IMR-90 (cell line): ENCODE measurements at regions not wholly inside any gene's neighbourhood (a gene's known extent, or its start where the extent isn't known, plus 50 kb on each side); places are given as distances from the start of the nearest gene placed in this dataset.

Experiments
- ATAC-seq: fragments of 200-7000 bp; cut with Tn5 transposase; 2 replicates; pipeline ENCODE4 v1.9.1; 2020; ENCODE audit warnings: low read depth, mild to moderate bottlenecking, moderate library complexity
- BruUV-seq: library from RNA; stranded (reverse); fragments of 400-500 nt; replicated peaks from 2 replicates; lab custom pipeline; 2021; lab: Mats Ljungman, UMichigan
- CTCF ChIA-PET: fragments of 300-600 bp; formaldehyde crosslinking; extraction: SDS; loops from one replicate; lab custom pipeline; 2021; ENCODE audit warnings: antibody characterized with exemption; lab: Yijun Ruan, JAX
- POLR2A ChIA-PET: fragments of 300-600 bp; sonication (Branson Sonifier 250); formaldehyde crosslinking; loops from one replicate; lab custom pipeline; 2022; ENCODE audit warnings: antibody characterized with exemption; ENCODE audit not compliant: unreplicated experiment; lab: Charles Lee
- DNase-seq: peaks from one replicate; pipeline ENCODE4 v3.0.0; 2013
- H2AFZ ChIP-seq: replicated peaks from 2 replicates; pipeline ENCODE3; 2013; ENCODE audit warnings: low read length, mild to moderate bottlenecking; ENCODE audit not compliant: poor library complexity
- H2AK5ac ChIP-seq: 2 replicates; pipeline ENCODE4 v1.6.1; 2013; ENCODE audit warnings: low read depth, low read length, inconsistent platforms
- H2AK9ac ChIP-seq: replicated peaks from 2 replicates; pipeline ENCODE3; 2013; ENCODE audit warnings: mild to moderate bottlenecking, low read depth, low read length, moderate library complexity; ENCODE audit not compliant: poor library complexity
- H2BK120ac ChIP-seq: 2 replicates; pipeline ENCODE4 v1.6.1; 2013; ENCODE audit warnings: low read depth, low read length, inconsistent platforms
- H2BK15ac ChIP-seq: 3 replicates; pipeline ENCODE4 v1.6.1; 2013; ENCODE audit warnings: low read depth, low read length, inconsistent platforms
- H2BK20ac ChIP-seq: 2 replicates; pipeline ENCODE4 v1.6.1; 2013; ENCODE audit warnings: low read depth, mild to moderate bottlenecking, inconsistent platforms, low read length, moderate library complexity
- H2BK5ac ChIP-seq: 2 replicates; pipeline ENCODE4 v1.6.1; 2013; ENCODE audit warnings: mild to moderate bottlenecking, low read depth, low read length, inconsistent platforms; ENCODE audit not compliant: poor library complexity, severe bottlenecking
- H3K14ac ChIP-seq: replicated peaks from 2 replicates; pipeline ENCODE4 v1.6.1; 2013; ENCODE audit warnings: low read depth, low read length, inconsistent platforms
- H3K18ac ChIP-seq: 2 replicates; pipeline ENCODE4 v1.6.1; 2013; ENCODE audit warnings: low read depth, low read length, control low read depth
- H3K23ac ChIP-seq: 2 replicates; pipeline ENCODE4 v1.6.1; 2013; ENCODE audit warnings: low read depth, low read length, inconsistent platforms
- H3K27ac ChIP-seq: 2 replicates; pipeline ENCODE4 v1.5.1; 2013; ENCODE audit warnings: mild to moderate bottlenecking, control low read depth, low read length; ENCODE audit not compliant: insufficient read depth
- H3K27me3 ChIP-seq: 2 replicates; pipeline ENCODE4 v1.6.1; 2013; ENCODE audit warnings: low read length; ENCODE audit not compliant: control insufficient read depth, insufficient read depth
- H3K36me3 ChIP-seq: 2 replicates; pipeline ENCODE4 v1.6.1; 2013; ENCODE audit warnings: low read length, mixed read lengths; ENCODE audit not compliant: control insufficient read depth, insufficient read depth
- H3K4ac ChIP-seq: 2 replicates; pipeline ENCODE4 v1.6.1; 2013; ENCODE audit warnings: low read depth, low read length, inconsistent platforms
- H3K4me1 ChIP-seq: 2 replicates; pipeline ENCODE4 v1.6.1; 2013; ENCODE audit warnings: low read length, mixed read lengths; ENCODE audit not compliant: control insufficient read depth, insufficient read depth
- H3K4me2 ChIP-seq: 2 replicates; pipeline ENCODE4 v1.6.1; 2013; ENCODE audit warnings: low read depth, mild to moderate bottlenecking, control low read depth, low read length, moderate library complexity
- H3K4me3 ChIP-seq: 2 replicates; pipeline ENCODE4 v1.5.1; 2013; ENCODE audit warnings: low read depth, mild to moderate bottlenecking, control low read depth, low read length, moderate library complexity; ENCODE audit not compliant: insufficient read depth
- H3K56ac ChIP-seq: 2 replicates; pipeline ENCODE4 v1.6.1; 2013; ENCODE audit warnings: low read length, inconsistent platforms; ENCODE audit not compliant: insufficient read depth; ENCODE audit errors: extremely low read depth
- H3K79me1 ChIP-seq, 2 experiments: 2 replicates each; pipeline ENCODE4 v1.6.1; 2013; ENCODE audit warnings: low read length in 2 of 2, inconsistent platforms in 1 of 2, low read depth in 1 of 2
- H3K9ac ChIP-seq: 2 replicates; pipeline ENCODE4 v1.6.1; 2013; ENCODE audit warnings: low read depth, low read length, control low read depth
- H3K9me1 ChIP-seq: 2 replicates; pipeline ENCODE4 v1.6.1; 2013; ENCODE audit warnings: low read length, inconsistent platforms; ENCODE audit not compliant: insufficient read depth
- H3K9me3 ChIP-seq: 2 replicates; pipeline ENCODE4 v1.6.1; 2013; ENCODE audit warnings: low read length; ENCODE audit not compliant: control insufficient read depth, insufficient read depth
- H4K20me1 ChIP-seq: 2 replicates; pipeline ENCODE4 v1.6.1; 2013; ENCODE audit warnings: low read length, inconsistent platforms; ENCODE audit not compliant: insufficient read depth
- H4K5ac ChIP-seq: 2 replicates; pipeline ENCODE4 v1.6.1; 2013; ENCODE audit warnings: mild to moderate bottlenecking, low read depth, low read length, control low read depth
- H4K8ac ChIP-seq, 2 experiments: 2 replicates each; pipeline ENCODE4 v1.6.1; 2013; ENCODE audit warnings: low read depth in 2 of 2, low read length in 2 of 2, control low read depth in 1 of 2, inconsistent platforms in 1 of 2
- H4K91ac ChIP-seq: 2 replicates; pipeline ENCODE4 v1.6.1; 2013; ENCODE audit warnings: low read depth, low read length, inconsistent platforms; ENCODE audit not compliant: insufficient read depth
- CHD1 ChIP-seq: IDR thresholded peaks from 2 replicates; pipeline ENCODE4 v1.6.1; 2012; ENCODE audit warnings: low read depth, low read length, improper control_type of control experiment
- CTCF ChIP-seq: conservative IDR thresholded peaks from 2 replicates; pipeline ENCODE4 v1.5.1; 2012; ENCODE audit warnings: mild to moderate bottlenecking, low read depth, low read length, improper control_type of control experiment
- ELK1 ChIP-seq: fragments of 150-350 bp; IDR thresholded peaks from 2 replicates; pipeline ENCODE4 v1.6.1; 2016; ENCODE audit warnings: low read depth, mild to moderate bottlenecking, low read length, moderate library complexity, borderline replicate concordance
- FOS ChIP-seq: fragments of 150-350 bp; IDR thresholded peaks from 2 replicates; pipeline ENCODE4 v1.6.1; 2016; ENCODE audit warnings: low read depth, low read length
- MAFK ChIP-seq: IDR thresholded peaks from 2 replicates; pipeline ENCODE4 v1.6.1; 2012; ENCODE audit warnings: low read depth, low read length, improper control_type of control experiment
- MAZ ChIP-seq: IDR thresholded peaks from 2 replicates; pipeline ENCODE4 v1.6.1; 2012; ENCODE audit warnings: low read depth, mild to moderate bottlenecking, low read length, improper control_type of control experiment, moderate library complexity, borderline replicate concordance
- MXI1 ChIP-seq: IDR thresholded peaks from 2 replicates; pipeline ENCODE4 v1.6.1; 2012; ENCODE audit warnings: low read depth, mild to moderate bottlenecking, low read length, moderate library complexity, borderline replicate concordance
- NFE2L2 ChIP-seq: fragments of 150-350 bp; IDR thresholded peaks from 2 replicates; pipeline ENCODE4 v1.6.1; 2016; ENCODE audit warnings: low read depth, mild to moderate bottlenecking, low read length
- POLR2A ChIP-seq: IDR thresholded peaks from 2 replicates; pipeline ENCODE4 v1.6.1; 2012; ENCODE audit warnings: mild to moderate bottlenecking, low read depth, low read length
- RFX5 ChIP-seq: IDR thresholded peaks from 2 replicates; pipeline ENCODE4 v1.8.0; 2012; ENCODE audit warnings: low read depth, mild to moderate bottlenecking, low read length, moderate library complexity
- SMC3 ChIP-seq: fragments of 150-350 bp; IDR thresholded peaks from 2 replicates; pipeline ENCODE4 v1.6.1; 2016; ENCODE audit warnings: low read depth, mild to moderate bottlenecking, antibody characterized with exemption, low read length, moderate library complexity
- WGBS, 2 experiments: methylation state at CpG; one replicate each; pipeline versions ENCODE4 v1.1.5 to v1.1.7; 2013; ENCODE audit warnings: missing lambda C conversion rate in 2 of 2; ENCODE audit not compliant: insufficient read length in 1 of 2; ENCODE audit errors: extremely low coverage in 2 of 2; 5-methylcytosine and 5-hydroxymethylcytosine counted together
- dilution Hi-C: fragments of 300-500 bp; cut with HindIII; formaldehyde crosslinking; loops from one replicate; pipeline ENCODE4 v1.14.3; 2018; ENCODE audit warnings: low sequenced_read_pairs; ENCODE audit not compliant: unreplicated experiment
- in situ Hi-C: fragments of 300-500 bp; cut with MboI; formaldehyde crosslinking; loops from 3 replicates; pipeline ENCODE4 v1.14.3; 2019; ENCODE audit warnings: low sequenced_read_pairs, inconsistent platforms, mixed read lengths
- intact Hi-C: fragments of 100-400 bp; cut with micrococcal nuclease; formaldehyde crosslinking; loops from 2 replicates; pipeline ENCODE4 v1.10.0; 2022

- ATAC-seq (no peak), DNase-seq (no peak)
- H3K79me1 ChIP-seq = no peaks in the 10 kb centered on the region
- intact Hi-C loops = no loop called here
- H3K27me3 ChIP-seq = peaks cover 88% of the 10 kb centered on the region
- WGBS, 2 experiments = 55% methylated on average over 6 of the region's 18 CpGs; no CpG with 5 or more reads in 1 of the 2 experiments
- no peaks in the 10 kb centered on the region for H3K9me1 ChIP-seq
- H4K20me1 ChIP-seq = peaks cover 5% of the 10 kb centered on the region; the same call in 1 of the 2 replicates
- H3K14ac ChIP-seq = no peak overlapping the region
- H3K9me3 ChIP-seq = no peaks in the 10 kb centered on the region
- ChIA-PET CTCF (no interaction called here), POLR2A (no interaction called here)
- H3K4me2 ChIP-seq = no peak overlapping the region
- in situ Hi-C loops = no loop called here
- H2BK15ac ChIP-seq = no peak overlapping the region
- no peaks in the 10 kb centered on the region for H3K36me3 ChIP-seq
- no peak overlapping the region for H2BK120ac ChIP-seq
- no peak overlapping the region for H3K4me3 ChIP-seq
- BruUV-seq = no TSS peak
- dilution Hi-C loops = no loop called here
- H3K4ac ChIP-seq = no peak overlapping the region
- no peak overlapping the region for H4K91ac ChIP-seq
- no peak overlapping the region for H2AK9ac ChIP-seq
- H4K5ac ChIP-seq = no peak overlapping the region
- no peak overlapping the region for H3K56ac ChIP-seq
- no peak overlapping the region for H2BK20ac ChIP-seq
- H4K8ac ChIP-seq = no peak overlapping the region
- H3K4me1 ChIP-seq = no peaks in the 10 kb centered on the region; the same call in 1 of the 2 replicates
- no peak overlapping the region for H2AFZ ChIP-seq
- no peak overlapping the region for H2BK5ac ChIP-seq
- no peak for TF ChIP-seq FOS
- TF ChIP-seq POLR2A = no peak
- TF ChIP-seq MAZ = no peak
- TF ChIP-seq RFX5 = no peak
- no peak for TF ChIP-seq CTCF
- TF ChIP-seq CHD1 = no peak
- TF ChIP-seq SMC3 = no peak
- TF ChIP-seq MAFK = no peak
- TF ChIP-seq MXI1 = no peak
- TF ChIP-seq ELK1 = no peak
- TF ChIP-seq NFE2L2 = no peak
- no peak overlapping the region for H3K23ac ChIP-seq
- H2AK5ac ChIP-seq = no peak overlapping the region
- no peak overlapping the region for H3K27ac ChIP-seq
- H3K9ac ChIP-seq = no peak overlapping the region
- H3K18ac ChIP-seq = no peak overlapping the region
Observed at GRCh38 chr1:22247527-22248245, 104.8 kb upstream of the WNT4 start.
